ENCODE measurements at regions not wholly inside any gene's neighbourhood (a gene's known extent, or its start where the extent isn't known, plus 50 kb on each side); places are given as distances from the start of the nearest gene placed in this dataset.
A peak's percentile ranks its signal among the peaks of the same experiment; 100 is the strongest.

DNA sequence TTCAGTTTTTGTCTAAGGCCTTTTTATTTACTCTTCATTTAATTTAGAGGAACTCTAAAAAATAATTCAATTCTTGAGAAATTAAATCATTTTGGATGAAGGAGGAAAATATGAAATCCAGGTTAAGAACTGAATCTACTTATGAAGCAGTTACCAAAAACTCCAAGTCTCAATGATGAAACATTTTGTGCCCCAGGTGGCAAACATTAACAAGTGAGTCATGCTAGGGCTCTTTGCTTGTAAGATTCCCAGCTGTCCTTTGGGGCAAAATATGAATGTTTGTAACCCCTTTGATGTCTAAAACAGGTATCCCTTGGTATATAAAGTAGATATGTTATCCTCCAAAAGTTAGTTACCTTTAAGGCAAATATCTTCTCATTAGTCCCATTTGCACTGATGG lies 202.4 kb downstream of the NEDD1 start:
- ChIA-PET POLR2A (no interaction called here), CTCF (no interaction called here)
- DNase-seq (no peak), ATAC-seq (no peak)
- Mint-ChIP-seq H3K4me3 (no peak overlapping the region), H3K27me3 (peaks cover 11% of the 10 kb centered on the region), H3K27ac (no peak overlapping the region), H3K4me1 (no peaks in the 10 kb centered on the region), H3K36me3 (ENCODE audit: low read depth) (no peaks in the 10 kb centered on the region), H3K9me3 (ENCODE audit: low read depth) (peaks cover 12% of the 10 kb centered on the region)
- intact Hi-C loops (cut with DNase I, micrococcal nuclease) = no loop called here

DNA sequence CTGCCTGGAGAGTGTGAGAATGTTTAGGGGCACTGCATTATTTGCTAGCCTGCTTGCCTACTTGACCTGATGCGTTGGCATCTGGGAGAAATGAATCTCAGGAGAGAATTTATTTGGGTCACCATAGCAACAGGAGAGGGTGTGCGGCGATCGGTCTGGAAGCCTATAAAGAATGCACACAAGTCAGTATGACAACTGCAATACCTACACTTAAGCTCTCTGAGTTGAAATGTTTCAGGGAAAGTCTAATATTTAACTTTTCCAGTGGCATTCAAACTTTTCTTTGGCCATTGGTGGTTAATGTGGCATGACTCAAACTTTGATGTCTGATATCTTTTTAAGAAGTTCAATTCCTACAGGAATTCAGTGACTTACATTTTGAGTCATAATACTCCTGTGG lies 205.1 kb downstream of the NEDD1 start:
- Mint-ChIP-seq H3K36me3 (ENCODE audit: low read depth) (no peaks in the 10 kb centered on the region), H3K27me3 (peaks cover 7% of the 10 kb centered on the region), H3K4me3 (no peak overlapping the region), H3K27ac (no peak overlapping the region), H3K9me3 (ENCODE audit: low read depth) (peaks cover 4% of the 10 kb centered on the region), H3K4me1 (no peaks in the 10 kb centered on the region)
- POLR2A ChIA-PET = no interaction called here
- intact Hi-C loops (cut with DNase I, micrococcal nuclease) = no loop called here
- DNase-seq (no peak), ATAC-seq (no peak)
- CTCF ChIA-PET = no interaction called here

DNA sequence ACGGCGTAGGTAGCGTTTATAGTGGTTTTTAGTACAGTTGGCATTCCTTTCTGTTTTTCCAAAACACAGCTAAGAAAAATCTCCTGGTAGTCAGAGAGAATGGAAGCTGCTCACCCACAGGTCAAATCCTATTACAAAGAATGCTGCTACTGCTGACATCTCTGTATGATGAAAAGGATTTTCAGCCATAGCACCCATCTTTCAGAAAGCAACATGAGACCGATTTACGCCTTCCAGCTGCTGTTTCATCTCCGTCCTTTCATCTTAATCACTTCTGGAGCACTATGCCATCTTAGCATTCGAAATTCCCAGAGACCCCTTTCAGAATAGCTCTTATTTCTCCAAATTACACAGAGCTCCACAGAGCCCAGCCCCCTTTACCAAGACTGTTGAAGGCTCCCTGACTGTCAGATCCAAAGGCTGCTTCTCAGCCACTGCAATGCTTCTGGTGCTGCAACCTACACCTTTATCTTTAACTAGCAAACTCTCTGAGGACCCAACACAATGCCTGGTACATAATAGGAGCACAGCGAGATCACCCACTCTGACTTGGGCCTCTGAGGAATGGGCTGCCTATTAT lies 211.8 kb downstream of the NEDD1 start:
- Mint-ChIP-seq H3K4me3 (no peak overlapping the region), H3K9me3 (ENCODE audit: low read depth) (no peaks in the 10 kb centered on the region), H3K27ac (no peak overlapping the region), H3K27me3 (no peaks in the 10 kb centered on the region), H3K36me3 (ENCODE audit: low read depth) (no peaks in the 10 kb centered on the region), H3K4me1 (no peaks in the 10 kb centered on the region)
- ChIA-PET CTCF (no interaction called here), POLR2A (no interaction called here)
- ATAC-seq (no peak), DNase-seq (no peak)
- intact Hi-C loops (cut with DNase I, micrococcal nuclease) = no loop called here

DNA sequence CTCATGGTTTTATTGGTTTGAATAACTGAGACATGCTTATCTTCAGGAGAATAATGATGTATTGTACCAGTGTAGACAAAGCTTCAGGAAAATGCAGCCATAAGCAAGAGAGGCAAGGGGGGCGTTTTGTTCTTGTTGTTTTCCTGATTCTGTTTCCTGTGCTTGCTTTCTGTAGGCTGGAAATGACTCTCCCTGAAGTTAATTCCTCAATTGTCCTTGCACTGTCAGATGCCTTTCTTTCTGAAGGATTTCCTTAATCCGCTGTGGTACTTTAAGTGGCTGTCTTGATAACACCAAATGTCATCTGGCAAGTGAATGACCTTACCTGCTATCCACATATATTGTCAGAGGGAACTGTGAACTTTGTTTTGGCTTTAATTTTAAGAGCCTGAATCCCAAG lies 220.0 kb downstream of the NEDD1 start:
- intact Hi-C loops (cut with DNase I, micrococcal nuclease) = no loop called here
- H3K27me3 Mint-ChIP-seq = peaks cover 8% of the 10 kb centered on the region
- no peak for DNase-seq
- no peaks in the 10 kb centered on the region for H3K36me3 Mint-ChIP-seq (ENCODE audit: low read depth)
- CTCF ChIA-PET = interaction anchor here (0.6 kb wide), 1 partner anchor 13 kb away, joined by 4 read pairs; no protein-coding TSS in a partner anchor
- POLR2A ChIA-PET = no interaction called here
- no peak overlapping the region for H3K4me3 Mint-ChIP-seq
- no peak for ATAC-seq
- H3K27ac Mint-ChIP-seq = no peak overlapping the region
- no peaks in the 10 kb centered on the region for H3K4me1 Mint-ChIP-seq
- no peaks in the 10 kb centered on the region for H3K9me3 Mint-ChIP-seq (ENCODE audit: low read depth)

DNA sequence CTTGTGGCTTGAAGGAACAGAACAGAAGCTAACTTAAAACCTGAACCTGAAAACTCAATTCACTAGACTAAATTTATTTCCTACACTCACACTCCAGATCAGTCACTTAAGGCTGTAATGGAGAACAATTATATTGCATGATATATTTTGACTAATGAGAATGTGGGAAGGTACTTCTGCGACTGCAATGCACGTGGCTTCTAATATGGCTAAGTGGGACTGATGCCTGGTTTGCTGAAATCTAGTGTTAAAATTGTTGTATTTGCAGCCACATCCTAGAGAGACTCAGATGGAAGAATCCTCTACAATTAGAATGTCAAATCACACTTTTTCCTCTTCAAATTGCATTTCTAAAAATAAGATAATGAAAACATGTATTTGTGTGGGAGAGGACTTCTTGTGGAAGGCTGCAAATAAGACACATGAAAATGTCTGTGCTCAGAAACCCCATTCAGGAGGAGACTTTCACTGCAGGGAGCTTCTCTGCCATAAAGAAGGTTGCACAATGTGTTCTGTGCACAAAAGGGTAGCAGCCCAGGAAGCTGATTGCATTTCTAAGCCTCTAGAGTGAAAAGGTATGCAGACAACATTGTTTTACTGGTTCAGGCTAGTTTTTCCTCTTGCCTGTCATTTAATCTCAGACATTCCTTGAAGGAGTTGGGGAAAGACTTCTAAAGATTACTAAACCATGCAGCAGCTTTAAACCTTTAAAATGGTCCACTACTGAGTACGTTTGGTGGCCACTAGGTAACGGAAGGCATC lies 224.3 kb downstream of the NEDD1 start:
- CTCF ChIA-PET = interaction anchor here (0.6 kb wide), 1 partner anchor 211 kb away, joined by 3 read pairs; no protein-coding TSS in a partner anchor
- ATAC-seq (no peak), DNase-seq (no peak)
- Mint-ChIP-seq H3K4me1 (no peaks in the 10 kb centered on the region), H3K36me3 (ENCODE audit: low read depth) (no peaks in the 10 kb centered on the region), H3K9me3 (ENCODE audit: low read depth) (no peaks in the 10 kb centered on the region), H3K4me3 (no peak overlapping the region), H3K27ac (no peak overlapping the region), H3K27me3 (peaks cover 7% of the 10 kb centered on the region)
- intact Hi-C loops (cut with DNase I, micrococcal nuclease) = no loop called here
- POLR2A ChIA-PET = no interaction called here

DNA sequence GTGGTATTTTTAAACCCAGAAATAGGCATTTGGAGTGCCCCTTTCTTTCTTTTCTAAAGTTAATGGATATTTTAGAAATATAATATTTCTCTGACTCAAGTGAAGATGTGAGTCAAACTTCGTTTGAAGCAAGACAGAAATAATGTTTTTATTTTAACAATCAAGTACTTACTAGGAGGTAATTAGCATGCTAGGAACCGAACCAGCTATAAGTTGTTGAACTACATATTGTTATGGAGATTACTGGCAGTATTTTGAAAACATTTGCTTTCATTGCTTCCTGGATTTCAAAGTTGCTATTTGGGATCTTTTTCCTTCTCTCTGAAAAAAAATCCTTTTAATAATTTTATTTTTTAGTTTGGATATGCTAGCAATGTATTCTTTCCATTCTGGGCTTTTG lies 225.2 kb downstream of the NEDD1 start:
- H3K36me3 Mint-ChIP-seq (ENCODE audit: low read depth) = no peaks in the 10 kb centered on the region
- H3K4me1 Mint-ChIP-seq = no peaks in the 10 kb centered on the region
- intact Hi-C loops (cut with DNase I, micrococcal nuclease) = no loop called here
- ATAC-seq = no peak
- peaks cover 7% of the 10 kb centered on the region for H3K27me3 Mint-ChIP-seq
- H3K4me3 Mint-ChIP-seq = no peak overlapping the region
- no peak overlapping the region for H3K27ac Mint-ChIP-seq
- no peak for DNase-seq
- H3K9me3 Mint-ChIP-seq (ENCODE audit: low read depth) = no peaks in the 10 kb centered on the region
- ChIA-PET POLR2A (no interaction called here), CTCF (interaction anchor here (0.6 kb wide), 1 partner anchor 210 kb away, joined by 3 read pairs; no protein-coding TSS in a partner anchor)

DNA sequence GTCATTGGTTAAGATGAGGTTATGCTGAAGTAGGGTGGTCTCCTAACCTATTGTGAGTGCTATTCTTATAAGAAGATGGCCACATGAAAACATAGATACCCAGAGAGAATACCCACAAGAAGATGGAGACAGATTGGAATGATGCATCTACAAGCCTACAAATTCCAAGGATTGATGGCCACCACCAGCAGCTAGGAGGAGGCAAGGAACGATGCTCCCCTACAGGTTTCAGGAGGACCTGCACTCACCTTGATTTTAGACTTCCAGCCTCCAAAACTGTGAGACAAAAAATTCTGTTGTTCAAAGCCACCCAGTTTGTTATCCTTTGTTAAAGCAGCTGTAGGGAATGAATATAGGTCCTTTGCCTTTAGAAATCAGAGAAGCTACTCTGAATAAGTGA lies 227.4 kb downstream of the NEDD1 start:
- intact Hi-C loops (cut with DNase I, micrococcal nuclease) = no loop called here
- DNase-seq = no peak
- H3K4me3 Mint-ChIP-seq = no peak overlapping the region
- H3K9me3 Mint-ChIP-seq (ENCODE audit: low read depth) = no peaks in the 10 kb centered on the region
- H3K27ac Mint-ChIP-seq = no peak overlapping the region
- ChIA-PET POLR2A (no interaction called here), CTCF (interaction anchor here (1.0 kb wide), 1 partner anchor 21 kb away, joined by 3 read pairs; no protein-coding TSS in a partner anchor)
- no peaks in the 10 kb centered on the region for H3K4me1 Mint-ChIP-seq
- no peaks in the 10 kb centered on the region for H3K36me3 Mint-ChIP-seq (ENCODE audit: low read depth)
- H3K27me3 Mint-ChIP-seq = peaks cover 8% of the 10 kb centered on the region
- no peak for ATAC-seq

DNA sequence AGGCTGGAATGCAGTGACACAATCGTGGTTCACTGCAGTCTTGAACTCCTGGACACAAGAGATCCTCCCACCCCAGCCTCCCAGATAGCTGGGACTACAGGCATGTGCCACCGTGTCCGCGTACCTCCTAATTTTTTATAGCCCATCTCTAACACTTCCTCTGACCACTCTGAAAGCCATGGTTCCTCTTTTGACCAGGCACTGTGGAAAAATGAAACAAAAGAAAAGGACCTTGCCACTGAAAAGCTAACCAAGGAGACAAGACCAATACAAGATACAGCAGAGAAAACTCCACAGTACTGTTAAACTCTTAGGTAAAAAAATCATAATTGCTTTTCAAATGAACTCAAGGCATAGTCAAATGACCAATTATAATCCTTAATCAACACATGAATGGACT lies 233.3 kb downstream of the NEDD1 start:
- intact Hi-C loops (cut with DNase I, micrococcal nuclease) = no loop called here
- ChIA-PET POLR2A (no interaction called here), CTCF (interaction anchor here (0.7 to 0.8 kb wide), 2 partner anchors 13 to 1258 kb away, joined by 3 to 4 read pairs; no protein-coding TSS in a partner anchor)
- Mint-ChIP-seq H3K27ac (no peak overlapping the region), H3K9me3 (ENCODE audit: low read depth) (no peaks in the 10 kb centered on the region), H3K27me3 (peaks cover 22% of the 10 kb centered on the region), H3K4me1 (no peaks in the 10 kb centered on the region), H3K36me3 (ENCODE audit: low read depth) (no peaks in the 10 kb centered on the region), H3K4me3 (no peak overlapping the region)
- ATAC-seq (no peak), DNase-seq (no peak)

DNA sequence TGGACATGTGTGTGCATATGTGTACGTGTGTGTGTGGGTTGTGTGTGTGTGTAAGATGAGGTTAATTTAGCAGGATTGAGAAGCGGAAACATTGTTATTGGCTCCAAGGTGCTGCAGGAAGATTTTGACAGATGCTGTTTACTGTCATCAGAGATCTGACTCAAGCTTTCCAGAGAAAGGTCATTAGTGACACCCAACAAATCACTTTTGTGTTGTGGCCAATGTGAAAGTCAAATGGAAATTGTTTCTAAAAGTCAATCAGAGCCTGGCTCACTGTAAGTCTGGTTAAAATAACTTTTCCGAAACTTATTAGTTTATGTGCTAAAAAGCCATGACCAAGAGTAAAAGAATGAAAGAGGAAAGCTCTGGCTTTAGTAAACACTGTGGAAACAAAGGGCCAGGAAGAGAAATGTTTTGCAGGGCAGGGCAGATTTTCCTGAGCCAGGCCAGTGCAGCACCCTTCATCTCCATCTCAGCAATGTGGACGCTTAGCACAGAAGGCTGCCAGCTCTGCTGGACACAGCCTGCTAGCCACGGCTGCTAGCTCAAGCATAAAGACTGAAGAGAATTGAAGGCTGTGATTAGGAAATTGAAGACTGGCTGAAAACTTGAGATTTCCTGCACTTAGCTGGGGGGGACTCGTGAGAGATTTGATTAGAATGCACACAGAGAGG lies 235.8 kb downstream of the NEDD1 start:
- Mint-ChIP-seq H3K27me3 (peaks cover 24% of the 10 kb centered on the region), H3K27ac (no peak overlapping the region), H3K4me1 (no peaks in the 10 kb centered on the region), H3K36me3 (ENCODE audit: low read depth) (no peaks in the 10 kb centered on the region), H3K4me3 (no peak overlapping the region), H3K9me3 (ENCODE audit: low read depth) (no peaks in the 10 kb centered on the region)
- ATAC-seq (no peak), DNase-seq (no peak)
- ChIA-PET POLR2A (no interaction called here), CTCF (interaction anchor here (0.7 kb wide), 1 partner anchor 24 kb away, joined by 3 read pairs; no protein-coding TSS in a partner anchor)
- intact Hi-C loops (cut with DNase I, micrococcal nuclease) = no loop called here

DNA sequence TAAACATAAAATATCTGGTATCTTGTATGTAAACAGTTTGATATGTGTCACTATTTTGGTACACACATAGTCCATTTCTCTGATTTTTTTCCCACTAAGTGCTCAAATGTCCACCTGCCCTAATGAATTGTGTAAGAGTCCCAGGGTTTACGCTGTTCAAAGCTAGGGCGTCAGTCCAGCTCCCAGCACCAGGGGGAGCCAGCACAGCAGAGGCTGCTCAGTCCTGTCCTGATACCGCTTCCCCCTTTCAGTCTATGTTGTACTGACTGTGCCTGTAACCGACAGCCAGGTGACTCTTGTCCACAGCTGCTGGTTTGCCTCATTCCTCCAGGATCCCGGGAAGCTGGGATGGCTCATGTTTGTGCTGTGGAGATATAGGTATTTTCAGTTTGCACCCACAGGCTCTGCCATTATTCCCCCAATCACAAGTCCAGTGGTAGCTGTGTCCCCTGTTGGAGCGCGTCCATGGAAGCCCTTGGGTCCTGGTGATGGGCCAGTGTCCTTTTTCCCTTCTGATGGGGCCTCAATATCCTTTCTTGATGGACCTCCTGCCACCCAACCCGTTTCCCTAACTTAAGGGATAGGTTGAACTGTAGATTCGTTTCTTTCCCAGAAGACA lies 242.0 kb downstream of the NEDD1 start:
- H3K4me1 Mint-ChIP-seq = no peaks in the 10 kb centered on the region
- ChIA-PET POLR2A (no interaction called here), CTCF (interaction anchor here (0.5 to 1.4 kb wide), 8 partner anchors 10 to 1221 kb away, joined by 3 to 12 read pairs (median 3); no protein-coding TSS in a partner anchor)
- no peaks in the 10 kb centered on the region for H3K9me3 Mint-ChIP-seq (ENCODE audit: low read depth)
- H3K36me3 Mint-ChIP-seq (ENCODE audit: low read depth) = no peaks in the 10 kb centered on the region
- ATAC-seq (peak; percentile 93), DNase-seq (peak; percentile 75)
- H3K27ac Mint-ChIP-seq = no peak overlapping the region
- H3K27me3 Mint-ChIP-seq = peaks cover 16% of the 10 kb centered on the region
- H3K4me3 Mint-ChIP-seq = no peak overlapping the region
- intact Hi-C loops (cut with DNase I, micrococcal nuclease) = loop anchor here (1.0 to 5.0 kb wide), 6 partner anchors 159 to 1248 kb away; no protein-coding TSS in a partner anchor

DNA sequence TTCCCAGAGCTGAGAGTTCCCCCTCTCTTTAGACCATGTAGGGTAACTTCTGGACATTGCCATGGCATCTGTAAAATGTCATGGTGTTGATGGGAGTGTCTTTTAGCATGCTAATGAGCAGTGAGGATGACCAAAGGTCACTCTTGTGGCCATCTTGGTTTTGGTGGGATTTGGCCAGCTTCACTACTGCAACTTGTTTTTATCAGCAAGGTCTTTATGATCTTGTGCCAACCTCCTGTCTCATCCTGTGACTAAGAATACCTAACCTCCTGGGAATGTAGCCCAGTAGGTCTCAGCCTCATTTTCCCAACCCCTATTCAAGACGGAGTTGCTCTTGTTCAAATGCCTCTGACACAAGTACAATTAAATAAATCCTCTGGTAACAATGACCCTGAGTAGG lies 244.4 kb downstream of the NEDD1 start:
- no peaks in the 10 kb centered on the region for H3K36me3 Mint-ChIP-seq (ENCODE audit: low read depth)
- ATAC-seq (no peak), DNase-seq (no peak)
- no peak overlapping the region for H3K4me3 Mint-ChIP-seq
- peaks cover 6% of the 10 kb centered on the region for H3K27me3 Mint-ChIP-seq
- ChIA-PET POLR2A (no interaction called here), CTCF (interaction anchor here (0.7 kb wide), 1 partner anchor 17 kb away, joined by 3 read pairs; no protein-coding TSS in a partner anchor)
- no peaks in the 10 kb centered on the region for H3K9me3 Mint-ChIP-seq (ENCODE audit: low read depth)
- no peak overlapping the region for H3K27ac Mint-ChIP-seq
- H3K4me1 Mint-ChIP-seq = no peaks in the 10 kb centered on the region
- intact Hi-C loops (cut with DNase I, micrococcal nuclease) = no loop called here
